CD14-positive monocyte (primary cell): ENCODE measurements at regions not wholly inside any gene's neighbourhood (a gene's known extent, or its start where the extent isn't known, plus 50 kb on each side); places are given as distances from the start of the nearest gene placed in this dataset.
"Not testable (repeated sequence)": the region's sequence is repeated elsewhere in the genome, so short reads cannot be mapped to it uniquely, and the experiment has no call there.

Experiments
- DNase-seq, 3 donors: peaks; one replicate each; pipeline ENCODE4 v3.0.0-alpha.2; 2011 to 2022
- H2AFZ ChIP-seq: 2 replicates; pipeline ENCODE4 v1.6.0; 2012; ENCODE audit warnings: mild to moderate bottlenecking, low read depth, low read length, inconsistent platforms; ENCODE audit not compliant: insufficient read depth, poor library complexity, severe bottlenecking
- H3K27ac ChIP-seq, 2 donors: 1 replicate in 1 of 2; 2 replicates in 1 of 2; pipeline ENCODE4 v1.5.1; 2012 to 2013; ENCODE audit warnings: low read length in 2 of 2, control low read depth in 1 of 2, inconsistent platforms in 1 of 2, low read depth in 1 of 2, mild to moderate bottlenecking in 1 of 2
- H3K27me3 ChIP-seq, 2 donors: one replicate each; pipeline versions ENCODE4 v1.6.0 to v1.6.1; 2011 to 2013; ENCODE audit warnings: low read length in 2 of 2; ENCODE audit not compliant: control insufficient read depth in 2 of 2, insufficient read depth in 2 of 2
- H3K36me3 ChIP-seq, 2 donors: replicated peaks in 1 of 2; 1 replicate in 1 of 2; 2 replicates in 1 of 2; pipeline versions ENCODE4 v1.5.1 to v1.6.1; 2012 to 2013; ENCODE audit warnings: low read length in 2 of 2, control low read depth in 1 of 2, inconsistent platforms in 1 of 2, mild to moderate bottlenecking in 1 of 2; ENCODE audit not compliant: insufficient read depth in 2 of 2, control insufficient read depth in 1 of 2
- H3K4me1 ChIP-seq, 2 donors: 1 replicate in 1 of 2; 2 replicates in 1 of 2; pipeline versions ENCODE4 v1.5.1 to v1.6.1; 2012 to 2013; ENCODE audit warnings: low read length in 2 of 2, control low read depth in 1 of 2, inconsistent platforms in 1 of 2, mild to moderate bottlenecking in 1 of 2, moderate library complexity in 1 of 2; ENCODE audit not compliant: insufficient read depth in 2 of 2, control insufficient read depth in 1 of 2
- H3K4me2 ChIP-seq: replicated peaks from 2 replicates; pipeline ENCODE3; 2012; ENCODE audit warnings: low read length, moderate library complexity, mild to moderate bottlenecking; ENCODE audit not compliant: poor library complexity, severe bottlenecking; ENCODE audit errors: extremely low read depth
- H3K4me3 ChIP-seq, 3 experiments: fragments of 200-600 bp in 1 of 3; sonication (generic) in 1 of 3; replicated peaks in 1 of 3; 1 replicate in 2 of 3; 2 replicates in 1 of 3; pipeline ENCODE4 v1.5.1; 2011 to 2013; ENCODE audit warnings: low read length in 3 of 3, mild to moderate bottlenecking in 3 of 3, control low read depth in 2 of 3, low read depth in 2 of 3, inconsistent platforms in 1 of 3, moderate library complexity in 1 of 3
- H3K79me2 ChIP-seq: 2 replicates; pipeline ENCODE4 v1.6.0; 2012; ENCODE audit warnings: mild to moderate bottlenecking, control low read depth, inconsistent platforms, low read length, moderate library complexity; ENCODE audit not compliant: insufficient read depth
- H3K9ac ChIP-seq: 2 replicates; pipeline ENCODE4 v1.6.0; 2017; ENCODE audit warnings: low read length, mild to moderate bottlenecking; ENCODE audit not compliant: insufficient read depth, poor library complexity, severe bottlenecking
- H3K9me3 ChIP-seq, 2 donors: replicated peaks in 1 of 2; 1 replicate in 1 of 2; 2 replicates in 1 of 2; pipeline versions ENCODE4 v1.5.1 to v1.6.1; 2012 to 2013; ENCODE audit warnings: low read length in 2 of 2, control low read depth in 1 of 2; ENCODE audit not compliant: control insufficient read depth in 1 of 2, insufficient read depth in 1 of 2
- H4K20me1 ChIP-seq: 2 replicates; pipeline ENCODE4 v1.6.0; 2012; ENCODE audit warnings: mild to moderate bottlenecking, low read length, control low read depth, moderate library complexity; ENCODE audit not compliant: insufficient read depth
- H3K27ac Mint-ChIP-seq, 7 donors: one replicate each; pipeline ENCODE4 v1.8.0; 2020; ENCODE audit warnings: mild to moderate bottlenecking in 7 of 7, mixed read lengths in 7 of 7, moderate library complexity in 6 of 7, inconsistent platforms in 2 of 7
- H3K27me3 Mint-ChIP-seq, 3 donors: one replicate each; pipeline ENCODE4 v1.8.0; 2021 to 2022; ENCODE audit warnings: low read depth in 3 of 3, mild to moderate bottlenecking in 3 of 3, mixed read lengths in 3 of 3, moderate library complexity in 3 of 3, inconsistent platforms in 1 of 3
- H3K36me3 Mint-ChIP-seq, 2 donors: one replicate each; pipeline ENCODE4 v1.8.0; 2020; ENCODE audit warnings: mixed read lengths in 2 of 2, inconsistent platforms in 1 of 2, mild to moderate bottlenecking in 1 of 2
- H3K4me1 Mint-ChIP-seq: one replicate; pipeline ENCODE4 v1.8.0; 2020; ENCODE audit warnings: mild to moderate bottlenecking, mixed read lengths
- H3K4me3 Mint-ChIP-seq, 2 donors: one replicate each; pipeline ENCODE4 v1.8.0; 2020; ENCODE audit warnings: mild to moderate bottlenecking in 2 of 2, mixed read lengths in 2 of 2, moderate library complexity in 1 of 2
- H3K9me3 Mint-ChIP-seq, 7 donors: one replicate each; pipeline ENCODE4 v1.8.0; 2020 to 2022; ENCODE audit warnings: mixed read lengths in 7 of 7, mild to moderate bottlenecking in 6 of 7, moderate library complexity in 6 of 7, inconsistent platforms in 2 of 7
- WGBS: methylation state at CpG from one replicate; pipeline ENCODE4 v1.1.5; 2013; ENCODE audit warnings: missing lambda C conversion rate; ENCODE audit not compliant: insufficient coverage; 5-methylcytosine and 5-hydroxymethylcytosine counted together
- intact Hi-C, 2 donors: fragments of 100-400 bp; cut with micrococcal nuclease; formaldehyde crosslinking; loops; one replicate each; pipeline versions ENCODE4 v1.15.0 to v1.15.1; 2023

GRCh38 chr2:87425717-87426116, 322.2 kb upstream of the PLGLB2 start:
- WGBS, result 96% methylated on average over 3 of the region's 3 CpGs
- intact Hi-C loops, H3K4me2 ChIP-seq, H3K27me3 ChIP-seq, H3K4me3 ChIP-seq, H3K9ac ChIP-seq, H3K27me3 Mint-ChIP-seq, H3K4me1 ChIP-seq, H2AFZ ChIP-seq, H3K36me3 Mint-ChIP-seq, H3K79me2 ChIP-seq, DNase-seq, H3K36me3 ChIP-seq, H3K4me1 Mint-ChIP-seq, H3K4me3 Mint-ChIP-seq, H4K20me1 ChIP-seq, H3K27ac ChIP-seq: not testable (repeated sequence)
- H3K27ac Mint-ChIP-seq, result peak overlapping the region in 1 of 7 donors; percentile 23
- H3K9me3 Mint-ChIP-seq, result peaks cover 0 to 52% (median 22%) of the 10 kb centered on the region in 7 donors
- peaks cover 0 to 12% of the 10 kb centered on the region in 2 donors for H3K9me3 ChIP-seq

GRCh38 chr2:87428452-87429130, 319.3 kb upstream of the PLGLB2 start:
- H3K9me3 Mint-ChIP-seq, result peaks cover 0 to 44% (median 22%) of the 10 kb centered on the region in 7 donors
- H3K9me3 ChIP-seq, H3K4me3 ChIP-seq, H3K79me2 ChIP-seq, H3K4me1 Mint-ChIP-seq, H3K27ac Mint-ChIP-seq, H3K36me3 Mint-ChIP-seq, H3K4me2 ChIP-seq, H3K27ac ChIP-seq, H4K20me1 ChIP-seq, H2AFZ ChIP-seq, H3K36me3 ChIP-seq, H3K4me1 ChIP-seq, H3K9ac ChIP-seq, H3K4me3 Mint-ChIP-seq, H3K27me3 Mint-ChIP-seq, H3K27me3 ChIP-seq, intact Hi-C loops, DNase-seq: not testable (repeated sequence)
- no CpG with 5 or more reads among the region's 2 CpGs for WGBS

- H3K79me2 ChIP-seq, H3K27ac ChIP-seq, intact Hi-C loops, H3K27me3 ChIP-seq, DNase-seq, H3K4me1 ChIP-seq, H3K4me3 Mint-ChIP-seq, H3K9ac ChIP-seq, H3K27ac Mint-ChIP-seq, H3K36me3 ChIP-seq, H4K20me1 ChIP-seq, H3K36me3 Mint-ChIP-seq, H3K4me2 ChIP-seq, H3K4me3 ChIP-seq, H3K27me3 Mint-ChIP-seq, H2AFZ ChIP-seq, H3K4me1 Mint-ChIP-seq, H3K9me3 ChIP-seq: not testable (repeated sequence)
- peaks cover 0 to 36% (median 17%) of the 10 kb centered on the region in 7 donors for H3K9me3 Mint-ChIP-seq
- WGBS, result 91% methylated on average over 7 of the region's 9 CpGs
Observed at GRCh38 chr2:87429206-87429930, 318.5 kb upstream of the PLGLB2 start.

- H3K4me2 ChIP-seq, H3K4me1 ChIP-seq, H3K4me1 Mint-ChIP-seq, DNase-seq, H3K36me3 Mint-ChIP-seq, H3K79me2 ChIP-seq, H3K4me3 ChIP-seq, H3K27ac Mint-ChIP-seq, H2AFZ ChIP-seq, H3K27me3 Mint-ChIP-seq, H3K9me3 ChIP-seq, intact Hi-C loops, H3K36me3 ChIP-seq, H3K9ac ChIP-seq, H3K4me3 Mint-ChIP-seq, H3K27me3 ChIP-seq, H4K20me1 ChIP-seq, H3K27ac ChIP-seq: not testable (repeated sequence)
- WGBS, result no CpG with 5 or more reads among the region's 4 CpGs
- H3K9me3 Mint-ChIP-seq, result peaks cover 0 to 31% (median 11%) of the 10 kb centered on the region in 7 donors
Observed at GRCh38 chr2:87429931-87430275, 318.0 kb upstream of the PLGLB2 start.
